Pulmonary artery endothelial cell (primary cell): ENCODE measurements at regions not wholly inside any gene's neighbourhood (a gene's known extent, or its start where the extent isn't known, plus 50 kb on each side); places are given as distances from the start of the nearest gene placed in this dataset.
"Not testable (repeated sequence)": the region's sequence is repeated elsewhere in the genome, so short reads cannot be mapped to it uniquely, and the experiment has no call there.

ENCODE experiments used
- DNase-seq: peaks from one replicate; pipeline ENCODE4 v3.0.0-alpha.2; 2011; ENCODE audit warnings: low read depth, low spot score

GRCh38 chr3:145892869-145893268 lies 268.1 kb downstream of the PLOD2 start:
- DNase-seq = no peak

- DNase-seq = no peak
Measured at GRCh38 chr3:145893331-145893730, 267.7 kb downstream of the PLOD2 start.

- DNase-seq = no peak
Measured at GRCh38 chr3:145898487-145898886, 262.5 kb downstream of the PLOD2 start.

- no peak for DNase-seq
Measured at GRCh38 chr3:145899241-145899640, 261.7 kb downstream of the PLOD2 start.

- no peak for DNase-seq
Measured at GRCh38 chr3:145900056-145900829, 260.7 kb downstream of the PLOD2 start.

- no peak for DNase-seq
Measured at GRCh38 chr3:145902166-145902565, 258.8 kb downstream of the PLOD2 start.

GRCh38 chr3:145903472-145904013 lies 257.4 kb downstream of the PLOD2 start:
- no peak for DNase-seq

- DNase-seq = no peak
Measured at GRCh38 chr3:145904138-145904537, 256.8 kb downstream of the PLOD2 start.

GRCh38 chr3:145906301-145906700 lies 254.7 kb downstream of the PLOD2 start:
- no peak for DNase-seq

- no peak for DNase-seq
Measured at GRCh38 chr3:145906755-145907154, 254.2 kb downstream of the PLOD2 start.

- DNase-seq = no peak
Measured at GRCh38 chr3:145911016-145911415, 250.0 kb downstream of the PLOD2 start.

- no peak for DNase-seq
Measured at GRCh38 chr3:145915787-145916186, 245.2 kb downstream of the PLOD2 start.

- not testable (repeated sequence) for DNase-seq
Measured at GRCh38 chr3:145927736-145928135, 233.2 kb downstream of the PLOD2 start.

GRCh38 chr3:145936971-145937370 lies 224.0 kb downstream of the PLOD2 start:
- DNase-seq = no peak

- DNase-seq = no peak
Measured at GRCh38 chr3:145939431-145939830, 221.6 kb downstream of the PLOD2 start.

- no peak for DNase-seq
Measured at GRCh38 chr3:145942052-145942451, 218.9 kb downstream of the PLOD2 start.

GRCh38 chr3:145943952-145944351 lies 217.0 kb downstream of the PLOD2 start:
- no peak for DNase-seq

GRCh38 chr3:145951441-145951840 lies 209.5 kb downstream of the PLOD2 start:
- no peak for DNase-seq

- DNase-seq = no peak
Measured at GRCh38 chr3:145952536-145952935, 208.4 kb downstream of the PLOD2 start.

- no peak for DNase-seq
Measured at GRCh38 chr3:145953316-145953715, 207.7 kb downstream of the PLOD2 start.

GRCh38 chr3:145959457-145960088 lies 201.4 kb downstream of the PLOD2 start:
- DNase-seq = no peak

GRCh38 chr3:145963111-145963510 lies 197.9 kb downstream of the PLOD2 start:
- no peak for DNase-seq

GRCh38 chr3:145967043-145967442 lies 193.9 kb downstream of the PLOD2 start:
- no peak for DNase-seq
